Ovary (tissue), 3 donors: ENCODE measurements at regions not wholly inside any gene's neighbourhood (a gene's known extent, or its start where the extent isn't known, plus 50 kb on each side); places are given as distances from the start of the nearest gene placed in this dataset.

Source experiments
- CTCF ChIP-seq, 3 donors: fragments of 450-650 bp in 2 of 3; fragments of 200-600 bp in 1 of 3; IDR thresholded peaks; one replicate each; pipeline versions ENCODE4 v1.5.1 to v1.8.0; 2016 to 2022; ENCODE audit warnings: antibody characterized with exemption in 3 of 3, mild to moderate bottlenecking in 1 of 3
- POLR2A ChIP-seq: fragments of 450-650 bp; IDR thresholded peaks from one replicate; pipeline ENCODE4 v1.6.1; 2017; ENCODE audit warnings: antibody characterized with exemption, mild to moderate bottlenecking, moderate library complexity
- donor health status: DM: no; HTN: no; CAD: no.

DNA sequence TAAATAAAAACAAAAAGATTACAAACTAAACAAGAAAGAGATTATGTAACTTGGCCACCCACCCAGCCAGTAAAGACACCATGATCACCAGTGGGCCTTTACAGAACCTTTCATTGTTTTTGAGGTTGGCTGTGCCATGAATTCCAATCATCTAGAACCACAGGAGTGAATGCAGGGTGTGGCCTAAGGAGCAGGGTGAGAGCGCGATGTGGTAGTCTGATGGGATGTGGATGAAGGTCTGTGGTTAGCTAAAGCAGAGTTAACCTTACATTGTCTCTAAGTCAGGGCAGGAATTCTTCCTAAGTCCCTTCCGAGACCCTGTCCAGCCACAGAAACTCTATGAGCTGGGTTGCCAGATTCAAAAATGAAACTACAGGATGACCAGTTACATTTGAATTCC is 54.0 kb upstream of the CDKN3 start:
- no peak for TF ChIP-seq CTCF (IDR thresholded peaks at IDR 0.05)
- TF ChIP-seq POLR2A, result no peak
